ENCODE measurements at regions not wholly inside any gene's neighbourhood (a gene's known extent, or its start where the extent isn't known, plus 50 kb on each side); places are given as distances from the start of the nearest gene placed in this dataset.

DNA sequence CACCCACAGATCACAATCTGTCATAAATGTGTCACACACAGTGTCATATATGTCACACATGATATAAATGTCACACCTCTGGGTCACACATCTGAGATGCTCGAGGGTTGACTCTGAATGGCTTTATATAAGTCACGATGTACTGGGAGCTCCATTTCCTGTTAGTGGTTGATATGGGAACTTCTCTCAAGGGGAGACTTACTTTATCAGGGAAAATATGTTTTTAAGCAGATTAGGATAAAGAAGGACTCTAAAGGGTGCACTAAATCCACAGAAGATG lies 83.9 kb upstream of the MEF2A start:
- TF ChIP-seq, protein P1, sequence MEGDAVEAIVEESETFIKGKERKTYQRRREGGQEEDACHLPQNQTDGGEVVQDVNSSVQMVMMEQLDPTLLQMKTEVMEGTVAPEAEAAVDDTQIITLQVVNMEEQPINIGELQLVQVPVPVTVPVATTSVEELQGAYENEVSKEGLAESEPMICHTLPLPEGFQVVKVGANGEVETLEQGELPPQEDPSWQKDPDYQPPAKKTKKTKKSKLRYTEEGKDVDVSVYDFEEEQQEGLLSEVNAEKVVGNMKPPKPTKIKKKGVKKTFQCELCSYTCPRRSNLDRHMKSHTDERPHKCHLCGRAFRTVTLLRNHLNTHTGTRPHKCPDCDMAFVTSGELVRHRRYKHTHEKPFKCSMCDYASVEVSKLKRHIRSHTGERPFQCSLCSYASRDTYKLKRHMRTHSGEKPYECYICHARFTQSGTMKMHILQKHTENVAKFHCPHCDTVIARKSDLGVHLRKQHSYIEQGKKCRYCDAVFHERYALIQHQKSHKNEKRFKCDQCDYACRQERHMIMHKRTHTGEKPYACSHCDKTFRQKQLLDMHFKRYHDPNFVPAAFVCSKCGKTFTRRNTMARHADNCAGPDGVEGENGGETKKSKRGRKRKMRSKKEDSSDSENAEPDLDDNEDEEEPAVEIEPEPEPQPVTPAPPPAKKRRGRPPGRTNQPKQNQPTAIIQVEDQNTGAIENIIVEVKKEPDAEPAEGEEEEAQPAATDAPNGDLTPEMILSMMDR (IDR thresholded peaks at IDR 0.05; ENCODE audit: low read depth, low read length): no peak
- no peak for TF ChIP-seq EZH2phosphoT487 (IDR thresholded peaks at IDR 0.05; ENCODE audit: low read depth)
